GM12878 (cell line): ENCODE measurements at regions not wholly inside any gene's neighbourhood (a gene's known extent, or its start where the extent isn't known, plus 50 kb on each side); places are given as distances from the start of the nearest gene placed in this dataset.

Experiments used
- FOXM1 ChIP-seq: IDR thresholded peaks from 2 replicates; pipeline ENCODE4 v1.6.1; 2012; ENCODE audit warnings: low read depth, mild to moderate bottlenecking, inconsistent platforms, low read length, moderate library complexity
- MAX ChIP-seq: IDR thresholded peaks from 2 replicates; pipeline ENCODE4 v1.6.1; 2012; ENCODE audit warnings: low read depth, low read length, improper control_type of control experiment
- MEF2A ChIP-seq: IDR thresholded peaks from 2 replicates; pipeline ENCODE4 v1.6.1; 2011; ENCODE audit warnings: low read depth, mild to moderate bottlenecking, low read length, moderate library complexity; ENCODE audit not compliant: insufficient read depth
- MLLT1 ChIP-seq: fragments of 450-650 bp; IDR thresholded peaks from 2 replicates; pipeline ENCODE4 v1.6.1; 2016; ENCODE audit warnings: mild to moderate bottlenecking
- NFYA ChIP-seq: IDR thresholded peaks from 2 replicates; pipeline ENCODE4 v1.6.1; 2011; ENCODE audit warnings: low read depth, mild to moderate bottlenecking, low read length, improper control_type of control experiment, borderline replicate concordance
- NFYB ChIP-seq: IDR thresholded peaks from 2 replicates; pipeline ENCODE4 v1.6.1; 2011; ENCODE audit warnings: low read depth, mild to moderate bottlenecking, low read length, improper control_type of control experiment, moderate library complexity; ENCODE audit not compliant: insufficient read depth
- NKRF ChIP-seq: fragments of 450-650 bp; conservative IDR thresholded peaks from 2 replicates; pipeline ENCODE4 v1.6.1; 2017; ENCODE audit warnings: mild to moderate bottlenecking, moderate library complexity
- PAX5 ChIP-seq: IDR thresholded peaks from 2 replicates; pipeline ENCODE4 v1.6.1; 2011; ENCODE audit warnings: low read depth, low read length, borderline replicate concordance
- RCOR1 ChIP-seq: conservative IDR thresholded peaks from 2 replicates; pipeline ENCODE4 v1.6.1; 2012; ENCODE audit warnings: low read depth, low read length, improper control_type of control experiment
- SUPT20H ChIP-seq: IDR thresholded peaks from 2 replicates; pipeline ENCODE4 v1.6.1; 2011; ENCODE audit warnings: low read depth, mild to moderate bottlenecking, low read length, moderate library complexity, borderline replicate concordance; ENCODE audit not compliant: control insufficient read depth
- USF1 ChIP-seq: IDR thresholded peaks from 2 replicates; pipeline ENCODE4 v1.6.1; 2011; ENCODE audit warnings: borderline replicate concordance, low read depth, mild to moderate bottlenecking, moderate library complexity, mixed read lengths, low read length; ENCODE audit not compliant: insufficient read depth; ENCODE audit errors: extremely low read length
- ZBED1 ChIP-seq: IDR thresholded peaks from 2 replicates; pipeline ENCODE4 v1.6.1; 2016; ENCODE audit warnings: borderline replicate concordance
- ZNF592 ChIP-seq: fragments of 450-650 bp; IDR thresholded peaks from 2 replicates; pipeline ENCODE4 v1.6.1; 2017; ENCODE audit warnings: mild to moderate bottlenecking, moderate library complexity

GRCh38 chr4:36841583-36842326 lies 402.8 kb upstream of the NWD2 start (continued):
- TF ChIP-seq NKRF (no peak), PAX5 (no peak), FOXM1 (peak; percentile 37; the same call in 1 of the 2 replicates), RCOR1 (no peak), MAX (no peak), NFYA (no peak), NFYB (no peak), USF1 (no peak), MEF2A (0 out of 2 replicates have a peak, but pooled peaks have one; percentile 14), MLLT1 (0 out of 2 replicates have a peak, but pooled peaks have one; percentile 13), SUPT20H (no peak), ZBED1 (no peak), ZNF592 (no peak)
